ENCODE measurements at regions not wholly inside any gene's neighbourhood (a gene's known extent, or its start where the extent isn't known, plus 50 kb on each side); places are given as distances from the start of the nearest gene placed in this dataset.

- no peak for TF ChIP-seq EZH2phosphoT487 (IDR thresholded peaks at IDR 0.05; ENCODE audit: low read depth)
- TF ChIP-seq CTCF (IDR thresholded peaks at IDR 0.05; ENCODE audit: low read depth, low read length), result no peak
These were observed 111.3 kb upstream of the UQCRFS1 start for GRCh38 chr19:29324291-29324680.
